H1 (cell line): ENCODE measurements at regions not wholly inside any gene's neighbourhood (a gene's known extent, or its start where the extent isn't known, plus 50 kb on each side); places are given as distances from the start of the nearest gene placed in this dataset.

Experiments used
- CTCF ChIA-PET: fragments of 300-600 bp; sonication (Branson Sonifier 250); formaldehyde crosslinking; loops from one replicate; lab custom pipeline; 2021; ENCODE audit not compliant: partially characterized antibody; lab: Charles Lee
- POLR2A ChIA-PET: fragments of 300-600 bp; sonication (Branson Sonifier 250); formaldehyde crosslinking; loops from one replicate; lab custom pipeline; 2021; ENCODE audit warnings: inconsistent platforms; ENCODE audit not compliant: partially characterized antibody; lab: Charles Lee
- DNase-seq, 2 experiments: peaks; one replicate each; pipeline versions ENCODE4 v3.0.0 to v3.0.0-alpha.2; 2010 to 2022; ENCODE audit warnings: low spot score in 2 of 2, low read depth in 1 of 2, mixed read lengths in 1 of 2
- FAIRE-seq: peaks from 2 replicates; lab custom pipeline; 2011; peaks lifted over from hg19 to GRCh38; lab: Jason Lieb, UNC
- H2AFZ ChIP-seq: 2 replicates; pipeline ENCODE4 v1.8.1; 2012; ENCODE audit warnings: low read length, inconsistent platforms
- H2AK5ac ChIP-seq: 2 replicates; pipeline ENCODE4 v1.6.1; 2013; ENCODE audit warnings: low read depth, low read length
- H2BK120ac ChIP-seq: replicated peaks from 2 replicates; pipeline ENCODE3; 2013; ENCODE audit warnings: low read depth, low read length, inconsistent platforms
- H2BK12ac ChIP-seq: 2 replicates; pipeline ENCODE4 v1.6.1; 2013; ENCODE audit warnings: low read depth, low read length
- H2BK15ac ChIP-seq: 2 replicates; pipeline ENCODE4 v1.6.1; 2013; ENCODE audit warnings: low read length
- H2BK20ac ChIP-seq: 2 replicates; pipeline ENCODE4 v1.6.1; 2013; ENCODE audit warnings: low read length
- H2BK5ac ChIP-seq: 2 replicates; pipeline ENCODE4 v1.6.1; 2013; ENCODE audit warnings: low read depth, low read length
- H3K14ac ChIP-seq: 2 replicates; pipeline ENCODE4 v1.6.1; 2013; ENCODE audit warnings: inconsistent platforms; ENCODE audit not compliant: insufficient read length
- H3K18ac ChIP-seq: 2 replicates; pipeline ENCODE4 v1.6.1; 2013; ENCODE audit warnings: low read length; ENCODE audit errors: extremely low read depth
- H3K23ac ChIP-seq: 2 replicates; pipeline ENCODE4 v1.6.1; 2013; ENCODE audit warnings: inconsistent platforms; ENCODE audit not compliant: insufficient read length
- H3K23me2 ChIP-seq: 2 replicates; pipeline ENCODE4 v1.6.1; 2013; ENCODE audit warnings: low read depth, low read length
- H3K27ac ChIP-seq: 2 replicates; pipeline ENCODE4 v1.6.1; 2011; ENCODE audit warnings: low read depth, low read length, inconsistent platforms
- H3K27me3 ChIP-seq, 4 experiments: replicated peaks in 1 of 4; 1 replicate in 1 of 4; 2 replicates in 3 of 4; pipeline versions ENCODE4 v1.6.1 to v1.8.1; 2011 to 2013; ENCODE audit warnings: low read length in 3 of 4, mild to moderate bottlenecking in 3 of 4, inconsistent platforms in 2 of 4, mixed read lengths in 2 of 4, moderate library complexity in 1 of 4; ENCODE audit not compliant: control insufficient read depth in 3 of 4, insufficient read depth in 3 of 4; ENCODE audit errors: extremely low read depth in 1 of 4
- H3K36me3 ChIP-seq, 4 experiments: 2 replicates each; pipeline versions ENCODE4 v1.6.1 to v1.8.1; 2011 to 2013; ENCODE audit warnings: mild to moderate bottlenecking in 4 of 4, low read length in 3 of 4, moderate library complexity in 2 of 4, control low read depth in 1 of 4, inconsistent platforms in 1 of 4; ENCODE audit not compliant: insufficient read depth in 4 of 4, control insufficient read depth in 2 of 4
- H3K4ac ChIP-seq: replicated peaks from 2 replicates; pipeline ENCODE3; 2013; ENCODE audit warnings: low read length, low read depth, mixed read lengths, inconsistent platforms; ENCODE audit not compliant: insufficient read length
- H3K4me1 ChIP-seq, 4 experiments: replicated peaks in 1 of 4; 1 replicate in 1 of 4; 2 replicates in 3 of 4; pipeline versions ENCODE4 v1.6.1 to v1.8.1; 2011 to 2013; ENCODE audit warnings: low read length in 3 of 4, inconsistent platforms in 2 of 4, mixed read lengths in 1 of 4; ENCODE audit not compliant: insufficient read depth in 4 of 4, control insufficient read depth in 3 of 4
- H3K4me2 ChIP-seq, 2 experiments: 2 replicates each; pipeline versions ENCODE4 v1.6.1 to v1.8.1; 2011 to 2013; ENCODE audit warnings: low read depth in 2 of 2, low read length in 2 of 2, control low read depth in 1 of 2, inconsistent platforms in 1 of 2, mild to moderate bottlenecking in 1 of 2; ENCODE audit not compliant: insufficient read depth in 1 of 2
- H3K4me3 ChIP-seq, 4 experiments: fragments of 200-600, 300-600 bp in 1 of 4; sonication (generic), shearing (Covaris generic), sonication (Bioruptor Twin) in 1 of 4; 2 replicates each; pipeline versions ENCODE4 v1.5.1 to v1.8.1; 2011 to 2016; ENCODE audit warnings: low read length in 4 of 4, low read depth in 3 of 4, control low read depth in 2 of 4, inconsistent platforms in 2 of 4, mild to moderate bottlenecking in 2 of 4, mixed read lengths in 1 of 4, moderate library complexity in 1 of 4; ENCODE audit not compliant: insufficient read depth in 2 of 4; ENCODE audit errors: extremely low read depth in 1 of 4
- H3K56ac ChIP-seq: replicated peaks from 2 replicates; pipeline ENCODE3; 2013; ENCODE audit warnings: low read depth, mild to moderate bottlenecking, mixed read lengths, low read length, inconsistent platforms; ENCODE audit not compliant: insufficient read length
- H3K79me1 ChIP-seq: 2 replicates; pipeline ENCODE4 v1.6.1; 2013; ENCODE audit warnings: low read depth, low read length, control low read depth
- H3K79me2 ChIP-seq, 2 experiments: 2 replicates each; pipeline versions ENCODE4 v1.6.1 to v1.8.1; 2012 to 2013; ENCODE audit warnings: low read length in 2 of 2, mild to moderate bottlenecking in 2 of 2, inconsistent platforms in 1 of 2; ENCODE audit not compliant: insufficient read depth in 2 of 2, control insufficient read depth in 1 of 2
- H3K9ac ChIP-seq, 4 experiments: replicated peaks in 1 of 4; 1 replicate in 1 of 4; 2 replicates in 3 of 4; pipeline versions ENCODE4 v1.6.1 to v1.8.1; 2011 to 2013; ENCODE audit warnings: low read depth in 3 of 4, low read length in 3 of 4, control low read depth in 2 of 4, mild to moderate bottlenecking in 2 of 4, moderate library complexity in 2 of 4, inconsistent platforms in 1 of 4; ENCODE audit errors: extremely low read depth in 1 of 4
- H3K9me3 ChIP-seq, 2 experiments: 2 replicates each; pipeline versions ENCODE4 v1.6.1 to v1.8.1; 2012 to 2013; ENCODE audit warnings: mild to moderate bottlenecking in 2 of 2, moderate library complexity in 2 of 2, control low read depth in 1 of 2, inconsistent platforms in 1 of 2, low read depth in 1 of 2, low read length in 1 of 2, mixed read lengths in 1 of 2; ENCODE audit not compliant: insufficient read depth in 2 of 2
- H4K20me1 ChIP-seq, 2 experiments: replicated peaks in 1 of 2; 2 replicates each; pipeline versions ENCODE3 to v1.8.1; 2011 to 2013; ENCODE audit warnings: inconsistent platforms in 2 of 2, low read length in 2 of 2, mild to moderate bottlenecking in 1 of 2; ENCODE audit not compliant: insufficient read depth in 2 of 2, control insufficient read depth in 1 of 2
- H4K5ac ChIP-seq: 2 replicates; pipeline ENCODE4 v1.6.1; 2013; ENCODE audit warnings: low read length, low read depth, mixed read lengths, inconsistent platforms; ENCODE audit not compliant: insufficient read length
- H4K8ac ChIP-seq: 2 replicates; pipeline ENCODE4 v1.8.0; 2013; ENCODE audit warnings: mild to moderate bottlenecking, moderate library complexity, low read length, inconsistent platforms; ENCODE audit not compliant: insufficient read depth; ENCODE audit errors: extremely low read depth
- H4K91ac ChIP-seq: replicated peaks from 2 replicates; pipeline ENCODE3; 2013; ENCODE audit warnings: low read length, mixed read lengths, inconsistent platforms; ENCODE audit not compliant: insufficient read length
- EGR1 ChIP-seq: IDR thresholded peaks from 2 replicates; pipeline ENCODE4 v1.6.1; 2011; ENCODE audit warnings: low read depth, low read length, borderline replicate concordance
- KDM1A ChIP-seq: fragments of 200-600, 300-600 bp; sonication (generic); IDR thresholded peaks from 2 replicates; pipeline ENCODE4 v1.7.1; 2016; ENCODE audit warnings: mild to moderate bottlenecking, low read length, borderline replicate concordance
- WGBS, 2 experiments: shearing (Covaris generic) in 1 of 2; methylation state at CpG; one replicate each; pipeline versions ENCODE4 v1.1.6 to v1.1.7; 2013 to 2015; ENCODE audit warnings: low lambda C conversion rate in 2 of 2, mixed read lengths in 2 of 2, inconsistent platforms in 1 of 2, low coverage in 1 of 2, missing lambda C conversion rate in 1 of 2; ENCODE audit not compliant: insufficient replicate concordance in 2 of 2, insufficient coverage in 1 of 2, insufficient read length in 1 of 2; ENCODE audit errors: extremely low coverage in 1 of 2, missing lambda C conversion rate in 1 of 2; 5-methylcytosine and 5-hydroxymethylcytosine counted together

DNA sequence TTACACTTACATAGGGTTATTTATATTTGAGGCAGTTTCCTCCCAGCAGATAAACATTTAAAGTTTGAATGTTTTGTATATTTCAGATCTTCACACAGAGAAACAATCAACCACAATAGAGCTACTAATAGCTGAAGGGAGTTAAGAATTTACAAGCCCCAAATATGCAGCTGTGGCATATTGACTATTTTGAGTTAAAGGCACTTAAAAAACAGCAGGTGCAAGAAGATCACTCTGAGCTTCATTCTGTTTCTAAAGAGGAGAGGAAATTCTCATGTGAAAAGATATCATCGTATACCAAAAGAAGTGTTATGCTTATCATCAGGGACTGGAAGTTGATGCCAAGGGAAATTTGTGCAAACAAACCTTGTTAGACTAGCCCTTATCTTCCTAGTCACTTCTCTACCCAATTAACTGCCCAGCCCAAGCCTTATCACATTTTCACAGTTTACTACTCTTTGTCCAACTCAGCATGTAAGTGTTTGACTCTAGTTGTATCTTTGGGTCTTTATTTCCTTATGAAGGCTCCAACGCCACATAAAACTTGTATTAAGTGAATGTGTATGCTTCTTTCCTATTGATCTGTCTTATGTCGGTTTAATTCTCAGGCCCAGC is 66.3 kb upstream of the COG2 start:
- Histone ChIP-seq H2BK120ac (no peak overlapping the region), H2BK15ac (no peak overlapping the region), H3K27ac (no peak overlapping the region), H2BK5ac (no peak overlapping the region), H4K20me1 (peaks cover 0 to 3% of the 10 kb centered on the region in 2 experiments), H3K36me3 (no peaks in the 10 kb centered on the region), H3K27me3 (no peaks in the 10 kb centered on the region), H3K4me1 (peaks cover 2 to 11% (median 4%) of the 10 kb centered on the region in 4 experiments; a peak in 6 of 7 replicates), H4K8ac (no peak overlapping the region), H3K79me2 (no peaks in the 10 kb centered on the region), H3K14ac (no peak overlapping the region), H3K56ac (no peak overlapping the region), H3K9ac (no peak overlapping the region), H3K4ac (no peak overlapping the region), H4K91ac (no peak overlapping the region), H4K5ac (no peak overlapping the region), H3K23ac (no peak overlapping the region), H3K9me3 (no peaks in the 10 kb centered on the region), H3K4me3 (no peak overlapping the region), H2AK5ac (no peak overlapping the region), H3K18ac (no peak overlapping the region), H3K79me1 (no peaks in the 10 kb centered on the region), H2BK20ac (no peak overlapping the region), H2AFZ (no peak overlapping the region), H2BK12ac (no peak overlapping the region), H3K4me2 (no peak overlapping the region), H3K23me2 (peaks cover 4% of the 10 kb centered on the region; the same call in 1 of the 2 replicates)
- DNase-seq (no peak), FAIRE-seq (no peak)
- POLR2A ChIA-PET = interaction anchor here (0.9 kb wide), 1 partner anchor 219 kb away, joined by 3 read pairs; no protein-coding TSS in a partner anchor
- CTCF ChIA-PET = interaction anchor here (1.9 kb wide), 1 partner anchor 8 kb away, joined by 7 read pairs; no protein-coding TSS in a partner anchor
- 73% methylated on average over 3 of the region's 3 CpGs; no CpG with 5 or more reads in 1 of the 2 experiments for WGBS, 2 experiments
- TF ChIP-seq EGR1 (no peak), KDM1A (no peak)
